Duodenal mucosa (tissue), 2 donors: ENCODE measurements at regions not wholly inside any gene's neighbourhood (a gene's known extent, or its start where the extent isn't known, plus 50 kb on each side); places are given as distances from the start of the nearest gene placed in this dataset.

ENCODE experiments used
- H3K27ac ChIP-seq: one replicate; pipeline ENCODE4 v1.7.0; 2013; ENCODE audit warnings: low read depth, low read length
- H3K27me3 ChIP-seq, 2 donors: one replicate each; pipeline ENCODE4 v1.7.0; 2013; ENCODE audit warnings: low read length in 2 of 2, control low read depth in 1 of 2; ENCODE audit not compliant: insufficient read depth in 2 of 2, control insufficient read depth in 1 of 2
- H3K36me3 ChIP-seq, 2 donors: one replicate each; pipeline ENCODE4 v1.7.0; 2013; ENCODE audit warnings: low read length in 2 of 2, control low read depth in 1 of 2; ENCODE audit not compliant: insufficient read depth in 2 of 2, control insufficient read depth in 1 of 2
- H3K4me1 ChIP-seq, 2 donors: one replicate each; pipeline ENCODE4 v1.7.0; 2013; ENCODE audit warnings: low read length in 2 of 2, control low read depth in 1 of 2; ENCODE audit not compliant: insufficient read depth in 2 of 2, control insufficient read depth in 1 of 2
- H3K4me3 ChIP-seq, 2 donors: one replicate each; pipeline ENCODE4 v1.7.0; 2013; ENCODE audit warnings: low read length in 2 of 2, low read depth in 1 of 2
- H3K9ac ChIP-seq, 2 donors: one replicate each; pipeline ENCODE4 v1.7.0; 2013; ENCODE audit warnings: low read length in 2 of 2, low read depth in 1 of 2
- H3K9me3 ChIP-seq, 2 donors: one replicate each; pipeline ENCODE4 v1.7.0; 2013; ENCODE audit warnings: low read length in 2 of 2, control low read depth in 1 of 2; ENCODE audit not compliant: control insufficient read depth in 1 of 2

- no peaks in the 10 kb centered on the region for H3K9me3 ChIP-seq
- H3K4me3 ChIP-seq, result no peak overlapping the region
- no peaks in the 10 kb centered on the region for H3K4me1 ChIP-seq
- H3K36me3 ChIP-seq, result no peaks in the 10 kb centered on the region
- H3K9ac ChIP-seq, result no peak overlapping the region
- no peaks in the 10 kb centered on the region for H3K27me3 ChIP-seq
- no peak overlapping the region for H3K27ac ChIP-seq
Measured at GRCh38 chr2:21650569-21650968, 526.8 kb downstream of the TDRD15 start.

GRCh38 chr2:21655136-21655535 lies 531.4 kb downstream of the TDRD15 start:
- no peaks in the 10 kb centered on the region for H3K27me3 ChIP-seq
- H3K9ac ChIP-seq, result no peak overlapping the region
- H3K9me3 ChIP-seq, result no peaks in the 10 kb centered on the region
- H3K27ac ChIP-seq, result no peak overlapping the region
- H3K4me3 ChIP-seq, result no peak overlapping the region
- no peaks in the 10 kb centered on the region for H3K4me1 ChIP-seq
- H3K36me3 ChIP-seq, result no peaks in the 10 kb centered on the region

DNA sequence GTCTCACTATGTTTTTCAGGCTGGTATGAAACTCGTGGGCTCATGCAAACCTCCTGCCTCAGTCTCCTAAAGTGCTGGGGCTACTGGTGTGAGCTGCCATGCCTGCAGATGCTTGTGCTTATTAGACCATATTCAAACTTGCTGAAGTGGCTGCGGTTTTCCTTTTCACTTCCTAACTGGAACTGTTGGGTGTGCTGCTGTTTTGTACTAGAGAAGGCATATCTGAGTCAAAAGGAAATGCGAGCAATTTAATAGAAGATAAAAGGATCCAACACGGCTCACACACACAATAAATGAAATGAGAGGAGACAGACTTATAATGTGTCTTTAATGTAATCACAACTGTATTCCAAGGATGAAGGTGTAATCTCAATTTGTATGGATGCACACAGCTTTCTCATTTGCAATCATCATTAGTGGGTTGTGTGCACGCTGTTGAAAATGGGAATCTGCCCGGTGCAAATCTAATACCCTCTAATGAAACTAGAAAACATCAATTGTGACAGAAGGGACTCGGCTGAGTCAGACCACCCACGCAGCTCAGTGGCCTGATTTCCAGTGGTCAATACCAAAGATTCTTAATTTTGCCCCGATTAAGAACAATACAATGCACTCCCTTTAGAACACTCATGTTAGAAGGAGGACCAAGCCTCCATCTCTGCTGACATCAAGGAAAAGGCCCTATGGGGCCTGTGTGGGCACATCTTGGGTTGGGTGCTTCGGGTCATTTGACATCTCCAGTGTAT lies 532.7 kb downstream of the TDRD15 start:
- Histone ChIP-seq H3K36me3 (no peaks in the 10 kb centered on the region), H3K4me1 (no peaks in the 10 kb centered on the region), H3K27me3 (no peaks in the 10 kb centered on the region), H3K4me3 (no peak overlapping the region), H3K27ac (no peak overlapping the region), H3K9me3 (no peaks in the 10 kb centered on the region), H3K9ac (no peak overlapping the region)

DNA sequence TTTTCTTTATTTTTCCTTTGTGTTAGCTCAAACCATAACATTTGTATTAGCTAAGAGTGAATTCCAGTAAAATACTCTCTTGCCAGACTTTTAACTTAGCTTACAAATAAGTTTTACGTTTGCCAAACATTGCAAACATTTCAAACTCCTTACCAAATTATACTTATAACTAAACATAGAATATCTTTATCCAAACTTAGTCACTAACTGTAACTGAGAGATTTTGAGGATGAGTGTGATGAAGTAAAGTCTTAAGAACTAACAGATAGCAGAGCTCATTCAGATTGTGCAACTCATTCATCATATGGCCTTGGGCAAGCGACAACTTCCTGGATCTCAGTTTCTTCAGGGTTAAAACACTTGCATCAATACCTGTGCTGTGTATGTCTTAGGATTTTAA lies 533.7 kb downstream of the TDRD15 start:
- Histone ChIP-seq H3K4me3 (no peak overlapping the region), H3K36me3 (no peaks in the 10 kb centered on the region), H3K27ac (no peak overlapping the region), H3K4me1 (no peaks in the 10 kb centered on the region), H3K27me3 (no peaks in the 10 kb centered on the region), H3K9ac (no peak overlapping the region), H3K9me3 (no peaks in the 10 kb centered on the region)

- no peak overlapping the region for H3K27ac ChIP-seq
- H3K9me3 ChIP-seq, result no peaks in the 10 kb centered on the region
Measured at GRCh38 chr2:21658269-21658668, 534.5 kb downstream of the TDRD15 start.

GRCh38 chr2:21658907-21659477 lies 535.2 kb downstream of the TDRD15 start:
- H3K27me3 ChIP-seq, result no peaks in the 10 kb centered on the region
- H3K4me1 ChIP-seq, result no peaks in the 10 kb centered on the region
- H3K36me3 ChIP-seq, result no peaks in the 10 kb centered on the region
- no peaks in the 10 kb centered on the region for H3K9me3 ChIP-seq
- no peak overlapping the region for H3K27ac ChIP-seq
- H3K4me3 ChIP-seq, result no peak overlapping the region
- no peak overlapping the region for H3K9ac ChIP-seq

More at GRCh38 chr2:21658269-21658668, 534.5 kb downstream of the TDRD15 start:
- H3K4me1 ChIP-seq, result no peaks in the 10 kb centered on the region
- no peak overlapping the region for H3K9ac ChIP-seq
- H3K27me3 ChIP-seq, result no peaks in the 10 kb centered on the region
- no peaks in the 10 kb centered on the region for H3K36me3 ChIP-seq
- no peak overlapping the region for H3K4me3 ChIP-seq

- H3K4me1 ChIP-seq, result no peaks in the 10 kb centered on the region
Measured at GRCh38 chr2:21664083-21664482, 540.3 kb downstream of the TDRD15 start.

DNA sequence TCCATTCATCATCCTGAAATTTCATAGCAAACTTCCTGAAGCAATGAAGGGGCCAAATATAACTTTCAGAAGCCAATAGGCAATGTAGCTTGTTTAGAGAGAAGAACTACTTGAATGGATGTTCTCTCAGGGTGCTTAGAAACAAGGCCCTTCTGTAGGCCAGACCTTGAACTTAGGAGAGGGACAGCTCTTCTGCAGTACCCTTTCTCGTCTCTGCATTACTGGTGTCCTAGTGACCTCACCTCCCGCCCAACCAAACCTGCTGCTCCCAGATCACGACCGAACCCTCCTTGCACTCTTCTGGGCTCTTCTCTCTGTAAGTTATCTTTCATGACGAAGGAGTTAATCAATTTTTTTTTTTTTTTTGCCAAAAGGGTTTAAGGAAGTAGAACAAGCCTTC lies 543.9 kb downstream of the TDRD15 start:
- Histone ChIP-seq H3K9ac (no peak overlapping the region), H3K27me3 (no peaks in the 10 kb centered on the region), H3K27ac (no peak overlapping the region), H3K36me3 (no peaks in the 10 kb centered on the region), H3K9me3 (peaks cover 0 to 4% of the 10 kb centered on the region in 2 donors), H3K4me3 (no peak overlapping the region), H3K4me1 (no peaks in the 10 kb centered on the region)

More at GRCh38 chr2:21664083-21664482, 540.3 kb downstream of the TDRD15 start:
- no peaks in the 10 kb centered on the region for H3K27me3 ChIP-seq
- H3K9me3 ChIP-seq, result peaks cover 0 to 4% of the 10 kb centered on the region in 2 donors
- H3K27ac ChIP-seq, result no peak overlapping the region
- H3K9ac ChIP-seq, result no peak overlapping the region
- no peak overlapping the region for H3K4me3 ChIP-seq
- no peaks in the 10 kb centered on the region for H3K36me3 ChIP-seq

DNA sequence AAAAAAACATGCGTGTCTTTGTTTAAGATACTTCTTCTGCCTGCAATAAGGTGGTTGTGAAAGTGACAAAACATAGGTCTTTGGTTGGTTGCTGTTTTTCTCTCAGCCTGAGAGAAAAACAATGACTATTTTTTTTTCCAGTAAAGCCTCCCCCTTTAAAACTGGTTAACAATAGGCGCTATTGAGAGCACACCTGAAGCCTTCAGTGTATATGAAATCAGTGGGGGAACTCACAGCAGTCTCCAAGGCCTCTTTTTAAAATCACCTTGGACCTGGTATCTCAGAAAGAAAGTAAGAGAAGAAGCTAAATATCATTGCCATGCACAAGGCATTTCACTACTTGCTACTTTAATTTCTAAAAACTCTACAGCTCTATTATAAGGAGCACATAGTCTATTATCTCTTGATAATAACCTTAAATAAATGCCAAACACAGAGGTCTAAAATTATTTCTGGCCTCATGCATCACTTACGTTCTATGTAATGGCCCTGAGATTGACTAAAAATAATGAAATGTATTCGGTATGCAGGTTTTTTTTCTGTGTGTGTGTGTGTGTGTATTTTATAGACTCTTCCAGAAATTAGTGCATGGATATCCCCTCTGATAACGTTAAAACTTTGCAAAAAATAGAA lies 544.4 kb downstream of the TDRD15 start:
- Histone ChIP-seq H3K4me1 (no peaks in the 10 kb centered on the region), H3K4me3 (no peak overlapping the region), H3K9me3 (peaks cover 0 to 6% of the 10 kb centered on the region in 2 donors), H3K9ac (no peak overlapping the region), H3K27ac (no peak overlapping the region), H3K27me3 (no peaks in the 10 kb centered on the region), H3K36me3 (no peaks in the 10 kb centered on the region)

GRCh38 chr2:21676041-21676440 lies 552.3 kb downstream of the TDRD15 start:
- peaks cover 4 to 20% of the 10 kb centered on the region in 2 donors for H3K9me3 ChIP-seq
- no peaks in the 10 kb centered on the region for H3K36me3 ChIP-seq
- no peak overlapping the region for H3K27ac ChIP-seq
- no peaks in the 10 kb centered on the region for H3K27me3 ChIP-seq
- no peak overlapping the region for H3K9ac ChIP-seq
- H3K4me3 ChIP-seq, result no peak overlapping the region
- no peaks in the 10 kb centered on the region for H3K4me1 ChIP-seq
